Vagina (tissue), 2 donors: ENCODE measurements at regions not wholly inside any gene's neighbourhood (a gene's known extent, or its start where the extent isn't known, plus 50 kb on each side); places are given as distances from the start of the nearest gene placed in this dataset.
"Not testable (repeated sequence)": the region's sequence is repeated elsewhere in the genome, so short reads cannot be mapped to it uniquely, and the experiment has no call there.

Source experiments
- DNase-seq, 2 donors: peaks; one replicate each; pipeline ENCODE4 v3.0.0-alpha.2; 2017; ENCODE audit errors: extremely low spot score in 2 of 2
- H3K27ac ChIP-seq: fragments of 200-600 bp; sonication (generic); one replicate; pipeline ENCODE4 v1.5.1; 2019
- H3K27me3 ChIP-seq: fragments of 200-600 bp; sonication (generic); one replicate; pipeline ENCODE4 v1.5.1; 2019
- H3K36me3 ChIP-seq, 2 donors: fragments of 200-600 bp; sonication (generic); one replicate each; pipeline ENCODE4 v1.5.1; 2017 to 2019
- H3K4me1 ChIP-seq: fragments of 200-600 bp; sonication (generic); one replicate; pipeline ENCODE4 v1.5.1; 2019
- H3K4me3 ChIP-seq, 2 donors: fragments of 200-600 bp; sonication (generic); 1 replicate in 1 of 2; 2 replicates in 1 of 2; pipeline ENCODE4 v1.5.1; 2016 to 2019
- H3K9me3 ChIP-seq: fragments of 200-600 bp; sonication (generic); one replicate; pipeline ENCODE4 v1.5.1; 2019
- CTCF ChIP-seq, 3 experiments: fragments of 450-650 bp in 2 of 3; fragments of 200-600 bp in 1 of 3; sonication (generic) in 1 of 3; IDR thresholded peaks; one replicate each; pipeline ENCODE4 v1.5.1; 2017 to 2019; ENCODE audit warnings: antibody characterized with exemption in 3 of 3, mild to moderate bottlenecking in 2 of 3, moderate library complexity in 2 of 3
- POLR2A ChIP-seq, 2 donors: fragments of 450-650 bp; IDR thresholded peaks; one replicate each; pipeline ENCODE4 v1.6.1; 2017; ENCODE audit warnings: antibody characterized with exemption in 2 of 2, mild to moderate bottlenecking in 2 of 2, moderate library complexity in 2 of 2
- POLR2AphosphoS5 ChIP-seq, 2 donors: sonication (generic); formaldehyde crosslinking; IDR thresholded peaks; one replicate each; pipeline ENCODE4 v1.9.0; 2017; ENCODE audit warnings: antibody characterized with exemption in 2 of 2, mild to moderate bottlenecking in 2 of 2, low read depth in 1 of 2; ENCODE audit not compliant: insufficient read depth in 1 of 2
- intact Hi-C: fragments of 100-400 bp; cut with DNase I; formaldehyde crosslinking; loops from one replicate; pipeline ENCODE4 v1.15.1; 2023

- Histone ChIP-seq H3K36me3 (no peaks in the 10 kb centered on the region), H3K27me3 (no peaks in the 10 kb centered on the region), H3K27ac (no peak overlapping the region), H3K4me1 (no peaks in the 10 kb centered on the region), H3K9me3 (no peaks in the 10 kb centered on the region), H3K4me3 (no peak overlapping the region)
- no peak for DNase-seq
- TF ChIP-seq POLR2AphosphoS5 (IDR thresholded peaks at IDR 0.05; ENCODE audit: insufficient read depth in 1 of 2, low read depth in 1 of 2), result no peak
- TF ChIP-seq POLR2A (IDR thresholded peaks at IDR 0.05), result no peak
- no peak for TF ChIP-seq CTCF (IDR thresholded peaks at IDR 0.05)
- intact Hi-C loops, result no loop called here
Observed at GRCh38 chrX:966396-967070, 245.9 kb downstream of the CRLF2 start.

- Histone ChIP-seq H3K4me1 (no peaks in the 10 kb centered on the region), H3K4me3 (no peak overlapping the region), H3K36me3 (no peaks in the 10 kb centered on the region), H3K9me3 (no peaks in the 10 kb centered on the region), H3K27ac (no peak overlapping the region), H3K27me3 (no peaks in the 10 kb centered on the region)
- no peak for TF ChIP-seq POLR2AphosphoS5 (IDR thresholded peaks at IDR 0.05; ENCODE audit: insufficient read depth in 1 of 2, low read depth in 1 of 2)
- no peak for TF ChIP-seq CTCF (IDR thresholded peaks at IDR 0.05)
- no peak for TF ChIP-seq POLR2A (IDR thresholded peaks at IDR 0.05)
- no peak for DNase-seq
- intact Hi-C loops, result no loop called here
Observed at GRCh38 chrX:964831-965416, 247.5 kb downstream of the CRLF2 start.

GRCh38 chrX:960821-961220, 251.6 kb downstream of the CRLF2 start:
- Histone ChIP-seq H3K27me3 (no peaks in the 10 kb centered on the region), H3K4me3 (no peak overlapping the region), H3K36me3 (no peaks in the 10 kb centered on the region), H3K9me3 (no peaks in the 10 kb centered on the region), H3K4me1 (no peaks in the 10 kb centered on the region), H3K27ac (no peak overlapping the region)
- TF ChIP-seq POLR2A (IDR thresholded peaks at IDR 0.05) (no peak), CTCF (IDR thresholded peaks at IDR 0.05) (no peak), POLR2AphosphoS5 (IDR thresholded peaks at IDR 0.05; ENCODE audit: insufficient read depth in 1 of 2, low read depth in 1 of 2) (no peak)
- peak in 1 of 2 donors; percentile 5 for DNase-seq
- intact Hi-C loops, result no loop called here

GRCh38 chrX:959595-959994, 252.9 kb downstream of the CRLF2 start:
- no peak overlapping the region for H3K27ac ChIP-seq
- no peak overlapping the region for H3K4me3 ChIP-seq
- no peaks in the 10 kb centered on the region for H3K36me3 ChIP-seq
- H3K27me3 ChIP-seq, result no peaks in the 10 kb centered on the region
- H3K9me3 ChIP-seq, result no peaks in the 10 kb centered on the region
- DNase-seq, result no peak
- intact Hi-C loops, result no loop called here
- TF ChIP-seq POLR2A (IDR thresholded peaks at IDR 0.05), result no peak
- TF ChIP-seq POLR2AphosphoS5 (IDR thresholded peaks at IDR 0.05; ENCODE audit: insufficient read depth in 1 of 2, low read depth in 1 of 2), result no peak
- TF ChIP-seq CTCF (IDR thresholded peaks at IDR 0.05), result no peak
- H3K4me1 ChIP-seq, result no peaks in the 10 kb centered on the region

GRCh38 chrX:955168-955781, 257.2 kb downstream of the CRLF2 start:
- DNase-seq, H3K27ac ChIP-seq, intact Hi-C loops: not testable (repeated sequence)

More at GRCh38 chrX:955168-955781, 257.2 kb downstream of the CRLF2 start:
- not testable (repeated sequence) for H3K36me3 ChIP-seq, H3K4me1 ChIP-seq, H3K9me3 ChIP-seq, H3K27me3 ChIP-seq, H3K4me3 ChIP-seq
